ENCODE measurements at regions not wholly inside any gene's neighbourhood (a gene's known extent, or its start where the extent isn't known, plus 50 kb on each side); places are given as distances from the start of the nearest gene placed in this dataset.
"Not testable (repeated sequence)": the region's sequence is repeated elsewhere in the genome, so short reads cannot be mapped to it uniquely, and the experiment has no call there.

GRCh38 chrX:1852082-1852481, 237.2 kb downstream of the ASMT start:
- Histone ChIP-seq H3K4me3 (replicated peaks; ENCODE audit: insufficient read depth, low read length) (no peak overlapping the region), H3K27me3 (ENCODE audit: insufficient read depth, poor library complexity, severe bottlenecking) (no peaks in the 10 kb centered on the region), H3K27ac (replicated peaks) (no peak overlapping the region)
- no peak for TF ChIP-seq CTCF (IDR thresholded peaks at IDR 0.05; ENCODE audit: insufficient read depth, low read length)
- no peak for TF ChIP-seq SPI1 (IDR thresholded peaks at IDR 0.05; ENCODE audit: borderline replicate concordance, low read depth)
- TF ChIP-seq GABPA (IDR thresholded peaks at IDR 0.05; ENCODE audit: low read depth) = no peak
- TF ChIP-seq POLR2AphosphoS5 (IDR thresholded peaks at IDR 0.05; ENCODE audit: low read depth) = no peak
- TF ChIP-seq, protein P1, sequence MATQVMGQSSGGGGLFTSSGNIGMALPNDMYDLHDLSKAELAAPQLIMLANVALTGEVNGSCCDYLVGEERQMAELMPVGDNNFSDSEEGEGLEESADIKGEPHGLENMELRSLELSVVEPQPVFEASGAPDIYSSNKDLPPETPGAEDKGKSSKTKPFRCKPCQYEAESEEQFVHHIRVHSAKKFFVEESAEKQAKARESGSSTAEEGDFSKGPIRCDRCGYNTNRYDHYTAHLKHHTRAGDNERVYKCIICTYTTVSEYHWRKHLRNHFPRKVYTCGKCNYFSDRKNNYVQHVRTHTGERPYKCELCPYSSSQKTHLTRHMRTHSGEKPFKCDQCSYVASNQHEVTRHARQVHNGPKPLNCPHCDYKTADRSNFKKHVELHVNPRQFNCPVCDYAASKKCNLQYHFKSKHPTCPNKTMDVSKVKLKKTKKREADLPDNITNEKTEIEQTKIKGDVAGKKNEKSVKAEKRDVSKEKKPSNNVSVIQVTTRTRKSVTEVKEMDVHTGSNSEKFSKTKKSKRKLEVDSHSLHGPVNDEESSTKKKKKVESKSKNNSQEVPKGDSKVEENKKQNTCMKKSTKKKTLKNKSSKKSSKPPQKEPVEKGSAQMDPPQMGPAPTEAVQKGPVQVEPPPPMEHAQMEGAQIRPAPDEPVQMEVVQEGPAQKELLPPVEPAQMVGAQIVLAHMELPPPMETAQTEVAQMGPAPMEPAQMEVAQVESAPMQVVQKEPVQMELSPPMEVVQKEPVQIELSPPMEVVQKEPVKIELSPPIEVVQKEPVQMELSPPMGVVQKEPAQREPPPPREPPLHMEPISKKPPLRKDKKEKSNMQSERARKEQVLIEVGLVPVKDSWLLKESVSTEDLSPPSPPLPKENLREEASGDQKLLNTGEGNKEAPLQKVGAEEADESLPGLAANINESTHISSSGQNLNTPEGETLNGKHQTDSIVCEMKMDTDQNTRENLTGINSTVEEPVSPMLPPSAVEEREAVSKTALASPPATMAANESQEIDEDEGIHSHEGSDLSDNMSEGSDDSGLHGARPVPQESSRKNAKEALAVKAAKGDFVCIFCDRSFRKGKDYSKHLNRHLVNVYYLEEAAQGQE (IDR thresholded peaks at IDR 0.05; ENCODE audit: insufficient replicate concordance, low read depth) = no peak
- no peak for DNase-seq (ENCODE audit: low read depth in 1 of 2, low spot score in 1 of 2)

DNA sequence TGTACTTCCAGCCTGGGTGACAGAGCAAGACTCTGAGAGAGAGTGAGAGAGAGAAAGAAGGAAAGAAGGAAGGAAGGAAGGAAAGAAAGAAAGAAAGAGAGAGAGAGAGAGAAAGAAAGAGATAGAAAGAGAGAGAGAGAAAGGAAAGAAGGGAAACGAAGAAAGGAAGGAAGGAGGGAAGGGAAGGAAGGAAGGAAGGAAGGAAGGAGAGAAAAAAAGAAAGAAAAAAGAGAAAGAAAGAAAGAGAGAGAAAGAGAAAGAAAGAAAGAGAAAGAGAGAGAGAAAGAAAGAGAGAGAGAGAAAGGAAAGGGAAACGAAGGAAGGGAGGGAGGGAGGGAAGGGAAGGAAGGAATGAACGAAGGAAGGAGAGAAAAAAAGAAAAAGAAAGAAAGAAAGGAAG, 238.6 kb downstream of the ASMT start:
- no peak for TF ChIP-seq CTCF (IDR thresholded peaks at IDR 0.05; ENCODE audit: insufficient read depth, low read length)
- TF ChIP-seq POLR2AphosphoS5 (IDR thresholded peaks at IDR 0.05; ENCODE audit: low read depth) = no peak
- TF ChIP-seq, protein P1 (IDR thresholded peaks at IDR 0.05; ENCODE audit: insufficient replicate concordance, low read depth) = no peak
- TF ChIP-seq SPI1 (IDR thresholded peaks at IDR 0.05; ENCODE audit: borderline replicate concordance, low read depth) = no peak
- no peak for TF ChIP-seq GABPA (IDR thresholded peaks at IDR 0.05; ENCODE audit: low read depth)
- no peak overlapping the region for H3K27ac ChIP-seq (replicated peaks)
- no peak overlapping the region for H3K4me3 ChIP-seq (replicated peaks; ENCODE audit: insufficient read depth, low read length)
- H3K27me3 ChIP-seq (ENCODE audit: insufficient read depth, poor library complexity, severe bottlenecking) = no peaks in the 10 kb centered on the region
- DNase-seq (ENCODE audit: low read depth in 1 of 2, low spot score in 1 of 2) = no peak

- H3K4me3 ChIP-seq (replicated peaks; ENCODE audit: insufficient read depth, low read length) = no peak overlapping the region
- TF ChIP-seq, protein P1 (IDR thresholded peaks at IDR 0.05; ENCODE audit: insufficient replicate concordance, low read depth) = no peak
- TF ChIP-seq POLR2AphosphoS5 (IDR thresholded peaks at IDR 0.05; ENCODE audit: low read depth) (no peak), CTCF (IDR thresholded peaks at IDR 0.05; ENCODE audit: insufficient read depth, low read length) (no peak), SPI1 (IDR thresholded peaks at IDR 0.05; ENCODE audit: borderline replicate concordance, low read depth) (no peak), GABPA (IDR thresholded peaks at IDR 0.05; ENCODE audit: low read depth) (no peak)
- DNase-seq (ENCODE audit: low read depth in 1 of 2, low spot score in 1 of 2) = no peak
- H3K27ac ChIP-seq (replicated peaks) = no peak overlapping the region
- H3K27me3 ChIP-seq (ENCODE audit: insufficient read depth, poor library complexity, severe bottlenecking) = no peaks in the 10 kb centered on the region
Observed at GRCh38 chrX:1853916-1854315, 239.1 kb downstream of the ASMT start.

DNA sequence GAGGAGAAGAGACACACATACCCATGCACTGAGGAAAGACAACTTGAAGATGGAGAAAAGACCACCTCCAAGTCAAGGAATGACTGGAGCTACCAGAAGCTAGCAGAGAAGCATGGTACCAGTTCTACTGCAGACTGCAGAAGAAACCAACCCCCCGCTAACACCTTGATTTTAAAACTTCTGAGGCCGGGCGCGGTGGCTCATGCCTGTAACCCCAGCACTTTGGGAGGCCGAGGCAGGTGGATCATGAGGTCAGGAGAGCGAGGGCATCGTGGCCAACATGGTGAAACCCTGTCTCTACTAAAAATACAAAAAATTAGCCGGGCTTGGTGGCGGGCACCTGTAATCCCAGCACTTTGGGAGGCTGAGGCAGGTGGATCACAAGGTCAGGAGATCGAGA, 240.0 kb downstream of the ASMT start:
- not testable (repeated sequence) for H3K4me3 ChIP-seq (replicated peaks; ENCODE audit: insufficient read depth, low read length); H3K27ac ChIP-seq (replicated peaks); H3K27me3 ChIP-seq (ENCODE audit: insufficient read depth, poor library complexity, severe bottlenecking); DNase-seq (ENCODE audit: low read depth in 1 of 2, low spot score in 1 of 2)

GRCh38 chrX:1859266-1859665, 244.4 kb downstream of the ASMT start:
- not testable (repeated sequence) for H3K27ac ChIP-seq (replicated peaks); DNase-seq (ENCODE audit: low read depth in 1 of 2, low spot score in 1 of 2); H3K4me3 ChIP-seq (replicated peaks; ENCODE audit: insufficient read depth, low read length); H3K27me3 ChIP-seq (ENCODE audit: insufficient read depth, poor library complexity, severe bottlenecking)
